Testis (tissue), 2 donors: ENCODE measurements at regions not wholly inside any gene's neighbourhood (a gene's known extent, or its start where the extent isn't known, plus 50 kb on each side); places are given as distances from the start of the nearest gene placed in this dataset.

Experiments
- CTCF ChIP-seq, 3 experiments: fragments of 450-650 bp in 2 of 3; fragments of 200-600 bp in 1 of 3; sonication (generic) in 1 of 3; IDR thresholded peaks; one replicate each; pipeline ENCODE4 v1.5.1; 2016 to 2019; ENCODE audit warnings: antibody characterized with exemption in 3 of 3, mild to moderate bottlenecking in 2 of 3, moderate library complexity in 1 of 3
- POLR2A ChIP-seq: fragments of 450-650 bp; IDR thresholded peaks from one replicate; pipeline ENCODE4 v1.6.1; 2017; ENCODE audit warnings: antibody characterized with exemption, mild to moderate bottlenecking, moderate library complexity

GRCh38 chr14:104303705-104304425 lies 165.5 kb downstream of the KIF26A start:
- no peak for TF ChIP-seq CTCF (IDR thresholded peaks at IDR 0.05)
- TF ChIP-seq POLR2A: no peak
